ENCODE measurements at regions not wholly inside any gene's neighbourhood (a gene's known extent, or its start where the extent isn't known, plus 50 kb on each side); places are given as distances from the start of the nearest gene placed in this dataset.

DNA sequence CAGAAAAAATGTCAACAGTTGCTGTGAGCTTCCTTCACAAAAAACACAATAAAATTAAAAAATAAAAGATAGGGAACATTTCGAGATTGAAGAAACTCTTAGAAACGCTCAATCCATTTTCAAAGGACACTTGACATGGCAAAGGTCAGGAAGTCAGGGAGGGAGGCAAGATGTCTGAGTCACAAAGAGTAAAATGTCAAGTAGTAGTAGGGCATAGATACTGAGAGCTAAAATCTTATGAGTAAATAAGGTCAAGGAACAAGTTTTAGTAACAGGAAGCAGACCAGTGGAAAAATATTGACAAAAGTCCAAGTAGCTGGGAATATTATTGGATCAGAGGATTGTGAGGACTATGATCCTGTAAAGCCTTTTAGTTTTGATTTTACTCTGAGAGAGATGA lies 495.6 kb downstream of the TMX3 start:
- TF ChIP-seq POLR2A (IDR thresholded peaks at IDR 0.05): no peak
- TF ChIP-seq, protein P1, sequence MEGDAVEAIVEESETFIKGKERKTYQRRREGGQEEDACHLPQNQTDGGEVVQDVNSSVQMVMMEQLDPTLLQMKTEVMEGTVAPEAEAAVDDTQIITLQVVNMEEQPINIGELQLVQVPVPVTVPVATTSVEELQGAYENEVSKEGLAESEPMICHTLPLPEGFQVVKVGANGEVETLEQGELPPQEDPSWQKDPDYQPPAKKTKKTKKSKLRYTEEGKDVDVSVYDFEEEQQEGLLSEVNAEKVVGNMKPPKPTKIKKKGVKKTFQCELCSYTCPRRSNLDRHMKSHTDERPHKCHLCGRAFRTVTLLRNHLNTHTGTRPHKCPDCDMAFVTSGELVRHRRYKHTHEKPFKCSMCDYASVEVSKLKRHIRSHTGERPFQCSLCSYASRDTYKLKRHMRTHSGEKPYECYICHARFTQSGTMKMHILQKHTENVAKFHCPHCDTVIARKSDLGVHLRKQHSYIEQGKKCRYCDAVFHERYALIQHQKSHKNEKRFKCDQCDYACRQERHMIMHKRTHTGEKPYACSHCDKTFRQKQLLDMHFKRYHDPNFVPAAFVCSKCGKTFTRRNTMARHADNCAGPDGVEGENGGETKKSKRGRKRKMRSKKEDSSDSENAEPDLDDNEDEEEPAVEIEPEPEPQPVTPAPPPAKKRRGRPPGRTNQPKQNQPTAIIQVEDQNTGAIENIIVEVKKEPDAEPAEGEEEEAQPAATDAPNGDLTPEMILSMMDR (IDR thresholded peaks at IDR 0.05): no peak
